ENCODE measurements at regions not wholly inside any gene's neighbourhood (a gene's known extent, or its start where the extent isn't known, plus 50 kb on each side); places are given as distances from the start of the nearest gene placed in this dataset.

DNA sequence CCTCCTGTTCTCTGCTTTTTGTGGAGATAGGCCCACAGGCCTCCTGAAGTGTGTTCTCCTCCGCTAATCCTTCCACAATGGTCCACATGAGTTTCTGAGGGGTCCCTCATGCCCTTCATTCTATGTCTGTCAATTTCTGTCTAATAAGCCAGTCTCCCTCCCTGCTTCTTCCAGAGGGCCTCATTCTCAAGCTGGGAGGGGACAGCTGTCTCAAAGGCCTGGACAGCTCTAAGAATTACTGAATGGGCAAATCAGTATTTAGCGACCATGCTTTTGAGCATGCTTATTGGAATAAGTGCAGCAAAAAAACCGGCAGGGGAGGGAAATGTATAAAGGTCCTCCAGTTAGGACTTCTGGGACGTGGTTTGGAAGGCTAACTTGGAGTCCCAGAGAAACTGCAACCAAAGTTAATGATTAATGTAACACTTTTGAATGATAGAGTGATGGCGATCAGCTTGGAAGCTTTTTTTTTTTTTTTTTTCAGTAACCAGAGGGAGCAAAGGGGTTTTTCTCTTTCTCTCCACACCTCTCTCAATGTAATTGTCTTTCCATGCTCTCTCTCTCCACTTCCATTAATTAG lies 890.7 kb upstream of the POU3F3 start:
- DNase-seq (ENCODE audit: low spot score in 2 of 2): no peak
- no peak overlapping the region for H3K4me3 ChIP-seq (ENCODE audit: low read depth, poor library complexity, severe bottlenecking)
- TF ChIP-seq POLR2A (IDR thresholded peaks at IDR 0.05): no peak
- TF ChIP-seq, protein P1, sequence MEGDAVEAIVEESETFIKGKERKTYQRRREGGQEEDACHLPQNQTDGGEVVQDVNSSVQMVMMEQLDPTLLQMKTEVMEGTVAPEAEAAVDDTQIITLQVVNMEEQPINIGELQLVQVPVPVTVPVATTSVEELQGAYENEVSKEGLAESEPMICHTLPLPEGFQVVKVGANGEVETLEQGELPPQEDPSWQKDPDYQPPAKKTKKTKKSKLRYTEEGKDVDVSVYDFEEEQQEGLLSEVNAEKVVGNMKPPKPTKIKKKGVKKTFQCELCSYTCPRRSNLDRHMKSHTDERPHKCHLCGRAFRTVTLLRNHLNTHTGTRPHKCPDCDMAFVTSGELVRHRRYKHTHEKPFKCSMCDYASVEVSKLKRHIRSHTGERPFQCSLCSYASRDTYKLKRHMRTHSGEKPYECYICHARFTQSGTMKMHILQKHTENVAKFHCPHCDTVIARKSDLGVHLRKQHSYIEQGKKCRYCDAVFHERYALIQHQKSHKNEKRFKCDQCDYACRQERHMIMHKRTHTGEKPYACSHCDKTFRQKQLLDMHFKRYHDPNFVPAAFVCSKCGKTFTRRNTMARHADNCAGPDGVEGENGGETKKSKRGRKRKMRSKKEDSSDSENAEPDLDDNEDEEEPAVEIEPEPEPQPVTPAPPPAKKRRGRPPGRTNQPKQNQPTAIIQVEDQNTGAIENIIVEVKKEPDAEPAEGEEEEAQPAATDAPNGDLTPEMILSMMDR (IDR thresholded peaks at IDR 0.05): no peak
- intact Hi-C loops (cut with DNase I; ENCODE audit: low total_unique reads): no loop called here
- WGBS, 2 donors: 90 to 93% methylated on average over 5 of the region's 5 CpGs

DNA sequence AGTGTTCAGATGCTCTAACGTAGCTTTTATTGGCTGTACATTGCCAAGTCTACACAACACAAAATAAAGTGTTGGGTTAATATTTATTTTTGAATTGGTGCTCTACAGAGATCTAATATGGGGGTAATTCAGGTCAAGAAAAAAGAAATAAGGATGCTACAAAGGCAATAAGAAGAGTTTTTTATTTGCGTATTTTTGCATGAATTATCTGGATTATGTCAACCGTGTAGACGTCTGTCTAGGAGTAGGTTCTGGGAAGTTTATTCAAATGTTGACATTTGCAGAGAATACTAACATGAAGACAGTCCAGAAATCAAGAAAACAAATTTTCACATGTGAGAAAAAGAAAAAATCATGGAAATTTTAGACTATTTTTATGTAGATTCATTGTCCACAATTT lies 876.7 kb upstream of the POU3F3 start:
- intact Hi-C loops (cut with DNase I; ENCODE audit: low total_unique reads): no loop called here
- no peak for DNase-seq (ENCODE audit: low spot score in 2 of 2)
- 84 to 88% methylated on average over 4 of the region's 4 CpGs for WGBS, 2 donors
- no peak overlapping the region for H3K4me3 ChIP-seq (ENCODE audit: low read depth, poor library complexity, severe bottlenecking)
- TF ChIP-seq, protein P1 (IDR thresholded peaks at IDR 0.05): no peak
- no peak for TF ChIP-seq POLR2A (IDR thresholded peaks at IDR 0.05)

DNA sequence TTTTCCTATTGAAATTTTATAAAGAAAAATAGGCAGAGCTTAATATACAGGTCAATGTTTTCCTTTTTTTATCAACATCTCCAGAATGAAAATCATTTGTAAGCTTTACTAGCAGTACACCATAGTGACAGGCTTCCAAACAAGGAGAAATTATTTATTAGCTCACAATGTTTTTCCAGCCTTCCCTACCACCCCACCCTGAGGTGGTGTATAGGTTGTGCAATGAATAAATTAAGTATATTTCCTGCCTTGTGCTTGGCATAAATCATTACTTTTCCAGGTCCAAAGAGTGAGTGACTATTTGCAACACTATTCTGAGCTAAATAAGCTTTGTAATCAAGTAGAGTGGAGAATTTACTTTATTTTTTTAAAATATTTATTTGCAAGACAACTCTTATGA lies 876.2 kb upstream of the POU3F3 start:
- no peak overlapping the region for H3K4me3 ChIP-seq (ENCODE audit: low read depth, poor library complexity, severe bottlenecking)
- intact Hi-C loops (cut with DNase I; ENCODE audit: low total_unique reads): no loop called here
- TF ChIP-seq, protein P1 (IDR thresholded peaks at IDR 0.05): no peak
- TF ChIP-seq POLR2A (IDR thresholded peaks at IDR 0.05): no peak
- no peak for DNase-seq (ENCODE audit: low spot score in 2 of 2)

DNA sequence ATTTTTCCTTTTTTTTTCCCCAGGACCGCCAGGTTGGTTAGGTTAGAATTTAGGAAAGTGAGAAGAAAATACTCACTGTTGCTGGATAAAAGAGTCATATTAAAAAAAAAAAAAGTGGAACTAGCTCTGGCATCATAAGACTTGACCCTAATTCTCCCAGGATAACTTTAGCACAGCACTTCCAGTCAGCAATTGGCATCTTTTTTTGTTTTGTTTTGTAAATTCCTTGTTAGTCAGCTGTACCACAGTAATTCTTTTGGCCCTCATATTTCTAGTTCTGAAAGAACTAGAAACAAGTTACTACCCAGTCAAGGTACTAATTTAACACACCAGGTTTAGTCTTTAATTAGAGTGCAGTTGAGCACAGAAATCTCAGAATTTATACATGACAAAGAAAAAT lies 873.5 kb upstream of the POU3F3 start:
- DNase-seq (ENCODE audit: low spot score in 2 of 2): no peak
- WGBS, 2 donors: 69 to 76% methylated on average over 1 of the region's 1 CpG
- intact Hi-C loops (cut with DNase I; ENCODE audit: low total_unique reads): no loop called here
- TF ChIP-seq, protein P1 (IDR thresholded peaks at IDR 0.05): no peak
- no peak for TF ChIP-seq POLR2A (IDR thresholded peaks at IDR 0.05)
- no peak overlapping the region for H3K4me3 ChIP-seq (ENCODE audit: low read depth, poor library complexity, severe bottlenecking)

DNA sequence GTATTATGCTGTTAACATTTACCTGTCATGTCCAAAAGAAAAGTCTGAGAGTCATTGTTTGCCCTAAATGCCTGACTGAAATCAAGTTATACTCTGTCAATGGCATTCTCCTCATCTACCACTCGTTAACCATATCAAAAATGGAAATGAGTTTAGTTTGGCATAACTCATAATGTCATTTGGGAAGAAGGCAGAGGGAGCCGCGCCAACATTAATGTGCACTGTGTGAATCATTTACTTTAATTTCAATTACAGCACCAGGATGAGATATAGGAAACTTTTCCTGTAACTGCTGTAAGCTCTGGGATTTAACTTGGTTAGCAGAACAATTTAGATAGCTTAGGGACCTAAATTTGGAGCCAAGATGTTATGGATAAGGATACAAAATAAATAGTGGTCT lies 871.2 kb upstream of the POU3F3 start:
- WGBS, 2 donors: 59 to 74% methylated on average over 3 of the region's 3 CpGs
- intact Hi-C loops (cut with DNase I; ENCODE audit: low total_unique reads): no loop called here
- no peak overlapping the region for H3K4me3 ChIP-seq (ENCODE audit: low read depth, poor library complexity, severe bottlenecking)
- DNase-seq (ENCODE audit: low spot score in 2 of 2): no peak
- TF ChIP-seq, protein P1 (IDR thresholded peaks at IDR 0.05): no peak
- no peak for TF ChIP-seq POLR2A (IDR thresholded peaks at IDR 0.05)

DNA sequence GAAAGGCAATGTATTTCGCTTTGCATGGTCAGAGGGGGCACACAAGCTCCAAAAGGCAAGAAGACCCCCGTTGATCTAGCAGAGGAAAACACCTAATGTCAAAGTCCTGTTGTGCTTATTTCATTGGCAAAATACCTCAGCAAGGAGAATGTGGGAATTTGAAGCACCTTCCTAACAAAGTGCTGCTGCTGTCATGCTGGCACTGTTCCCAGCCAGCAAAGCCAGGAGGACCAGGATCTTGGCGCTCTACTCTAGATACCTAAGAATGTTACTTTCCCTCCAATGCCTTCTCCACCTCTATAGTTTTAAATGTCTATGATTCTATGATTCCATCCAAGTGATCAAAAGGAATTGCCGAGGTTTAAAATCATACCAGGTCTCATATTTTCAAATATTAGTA lies 867.9 kb upstream of the POU3F3 start:
- no peak for DNase-seq (ENCODE audit: low spot score in 2 of 2)
- intact Hi-C loops (cut with DNase I; ENCODE audit: low total_unique reads): no loop called here
- H3K4me3 ChIP-seq (ENCODE audit: low read depth, poor library complexity, severe bottlenecking): no peak overlapping the region
- TF ChIP-seq, protein P1 (IDR thresholded peaks at IDR 0.05): no peak
- TF ChIP-seq POLR2A (IDR thresholded peaks at IDR 0.05): no peak
- 77 to 78% methylated on average over 4 of the region's 4 CpGs for WGBS, 2 donors

Measured in lower leg skin (tissue), 4 donors.